Upper lobe of right lung (tissue), 1 donor: ENCODE measurements at regions not wholly inside any gene's neighbourhood (a gene's known extent, or its start where the extent isn't known, plus 50 kb on each side); places are given as distances from the start of the nearest gene placed in this dataset.

Experiments used
- ATAC-seq: fragments of 200-7000 bp; cut with Tn5 transposase; one replicate; pipeline ENCODE4 v1.9.1; 2020; ENCODE audit warnings: mild to moderate bottlenecking, moderate library complexity
- DNase-seq: peaks from one replicate; pipeline ENCODE4 v3.0.0-alpha.2; 2020
- H3K27ac ChIP-seq: fragments of 200-600 bp; one replicate; pipeline ENCODE4 v1.8.0; 2022
- H3K27me3 ChIP-seq: fragments of 200-600 bp; one replicate; pipeline ENCODE4 v1.8.0; 2022; ENCODE audit warnings: mild to moderate bottlenecking
- H3K36me3 ChIP-seq: fragments of 200-600 bp; one replicate; pipeline ENCODE4 v1.8.0; 2022
- H3K4me1 ChIP-seq: fragments of 200-600 bp; one replicate; pipeline ENCODE4 v1.8.0; 2022
- H3K4me3 ChIP-seq: fragments of 200-600 bp; one replicate; pipeline ENCODE4 v1.8.0; 2022; ENCODE audit warnings: mild to moderate bottlenecking
- H3K9me3 ChIP-seq: fragments of 200-600 bp; one replicate; pipeline ENCODE4 v1.8.0; 2022
- intact Hi-C: fragments of 100-400 bp; cut with DNase I; formaldehyde crosslinking; loops from one replicate; pipeline ENCODE4 v1.11.0; 2022
- TF ChIP-seq, protein P1 (sequence below): fragments of 200-600 bp; IDR thresholded peaks from one replicate; pipeline ENCODE4 v1.8.0; 2022; ENCODE audit warnings: antibody characterized with exemption
- donor health status: DM: no; HTN: yes; CAD: no; lungs with severe emphysema.

- Histone ChIP-seq H3K36me3 (no peaks in the 10 kb centered on the region), H3K4me3 (no peak overlapping the region), H3K4me1 (no peaks in the 10 kb centered on the region), H3K27me3 (no peaks in the 10 kb centered on the region), H3K9me3 (peaks cover 4% of the 10 kb centered on the region), H3K27ac (no peak overlapping the region)
- TF ChIP-seq, protein P1, sequence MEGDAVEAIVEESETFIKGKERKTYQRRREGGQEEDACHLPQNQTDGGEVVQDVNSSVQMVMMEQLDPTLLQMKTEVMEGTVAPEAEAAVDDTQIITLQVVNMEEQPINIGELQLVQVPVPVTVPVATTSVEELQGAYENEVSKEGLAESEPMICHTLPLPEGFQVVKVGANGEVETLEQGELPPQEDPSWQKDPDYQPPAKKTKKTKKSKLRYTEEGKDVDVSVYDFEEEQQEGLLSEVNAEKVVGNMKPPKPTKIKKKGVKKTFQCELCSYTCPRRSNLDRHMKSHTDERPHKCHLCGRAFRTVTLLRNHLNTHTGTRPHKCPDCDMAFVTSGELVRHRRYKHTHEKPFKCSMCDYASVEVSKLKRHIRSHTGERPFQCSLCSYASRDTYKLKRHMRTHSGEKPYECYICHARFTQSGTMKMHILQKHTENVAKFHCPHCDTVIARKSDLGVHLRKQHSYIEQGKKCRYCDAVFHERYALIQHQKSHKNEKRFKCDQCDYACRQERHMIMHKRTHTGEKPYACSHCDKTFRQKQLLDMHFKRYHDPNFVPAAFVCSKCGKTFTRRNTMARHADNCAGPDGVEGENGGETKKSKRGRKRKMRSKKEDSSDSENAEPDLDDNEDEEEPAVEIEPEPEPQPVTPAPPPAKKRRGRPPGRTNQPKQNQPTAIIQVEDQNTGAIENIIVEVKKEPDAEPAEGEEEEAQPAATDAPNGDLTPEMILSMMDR, result no peak
- ATAC-seq (no peak), DNase-seq (no peak)
- intact Hi-C loops, result no loop called here
These were observed 214.3 kb downstream of the LIG4 start for GRCh38 chr13:108000998-108001397.

GRCh38 chr13:107999751-108000150, 215.6 kb downstream of the LIG4 start:
- Histone ChIP-seq H3K4me3 (no peak overlapping the region), H3K36me3 (no peaks in the 10 kb centered on the region), H3K27me3 (no peaks in the 10 kb centered on the region), H3K27ac (no peak overlapping the region), H3K4me1 (no peaks in the 10 kb centered on the region), H3K9me3 (peaks cover 4% of the 10 kb centered on the region)
- DNase-seq (no peak), ATAC-seq (no peak)
- TF ChIP-seq, protein P1, result no peak
- intact Hi-C loops, result no loop called here

DNA sequence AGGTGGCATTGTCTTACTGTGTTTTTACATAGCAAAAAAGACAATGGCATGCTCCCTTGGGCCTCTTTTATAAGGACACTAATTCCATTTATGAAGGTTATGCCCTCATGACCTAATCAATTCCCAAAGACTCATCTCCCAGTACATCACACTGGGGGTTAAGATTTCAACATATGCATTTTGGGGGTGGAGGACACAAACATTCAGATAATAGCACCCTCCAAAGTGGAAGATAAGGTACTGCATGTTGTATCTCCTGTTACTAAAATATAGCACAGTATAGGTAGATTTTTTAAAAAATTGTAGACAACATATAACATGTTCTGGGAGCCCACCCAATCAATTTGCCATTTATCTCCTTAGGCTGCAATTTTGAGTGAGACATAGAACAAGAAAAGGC, 221.2 kb downstream of the LIG4 start:
- H3K27me3 ChIP-seq, result no peaks in the 10 kb centered on the region
- H3K9me3 ChIP-seq, result peaks cover 4% of the 10 kb centered on the region
- H3K27ac ChIP-seq, result no peak overlapping the region
- H3K4me1 ChIP-seq, result no peaks in the 10 kb centered on the region
- ATAC-seq (no peak), DNase-seq (no peak)
- TF ChIP-seq, protein P1, result no peak
- H3K36me3 ChIP-seq, result no peaks in the 10 kb centered on the region
- intact Hi-C loops, result no loop called here
- H3K4me3 ChIP-seq, result no peak overlapping the region

DNA sequence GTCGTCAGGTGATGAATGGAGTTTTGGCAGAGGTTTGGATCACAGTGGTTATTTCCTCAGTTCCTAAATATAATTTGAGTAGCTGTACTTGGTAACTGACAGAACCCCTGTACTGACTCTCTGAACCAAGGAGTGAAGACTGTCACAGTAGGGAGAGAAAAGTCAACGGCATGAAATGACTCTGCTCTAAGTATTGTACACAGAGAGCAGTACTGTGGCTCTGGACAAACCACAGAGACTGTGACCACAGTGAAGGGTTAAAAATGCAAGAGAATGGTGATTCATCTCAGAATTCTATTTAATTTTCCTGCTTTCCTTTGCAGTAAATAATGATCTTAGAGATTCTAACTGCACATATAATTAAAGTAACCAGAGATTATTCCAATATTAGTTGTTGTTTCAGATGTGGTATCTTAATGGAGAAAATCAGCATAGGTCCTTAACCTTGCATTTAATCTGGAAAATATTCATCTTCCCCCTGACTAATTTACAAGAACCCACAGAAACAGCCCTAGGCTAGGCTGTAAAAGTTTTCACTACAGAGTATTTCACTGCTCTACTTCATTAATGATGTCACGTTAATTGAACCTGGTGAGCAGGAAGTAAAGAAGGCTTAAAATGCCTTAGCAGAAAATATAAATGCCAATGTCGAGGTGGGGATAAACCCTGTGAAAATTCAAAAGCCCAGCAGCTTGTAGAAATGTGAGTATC, 221.9 kb downstream of the LIG4 start:
- Histone ChIP-seq H3K36me3 (no peaks in the 10 kb centered on the region), H3K27ac (no peak overlapping the region), H3K9me3 (peaks cover 4% of the 10 kb centered on the region), H3K4me3 (no peak overlapping the region), H3K4me1 (no peaks in the 10 kb centered on the region), H3K27me3 (no peaks in the 10 kb centered on the region)
- TF ChIP-seq, protein P1, result no peak
- intact Hi-C loops, result no loop called here
- ATAC-seq (no peak), DNase-seq (no peak)

DNA sequence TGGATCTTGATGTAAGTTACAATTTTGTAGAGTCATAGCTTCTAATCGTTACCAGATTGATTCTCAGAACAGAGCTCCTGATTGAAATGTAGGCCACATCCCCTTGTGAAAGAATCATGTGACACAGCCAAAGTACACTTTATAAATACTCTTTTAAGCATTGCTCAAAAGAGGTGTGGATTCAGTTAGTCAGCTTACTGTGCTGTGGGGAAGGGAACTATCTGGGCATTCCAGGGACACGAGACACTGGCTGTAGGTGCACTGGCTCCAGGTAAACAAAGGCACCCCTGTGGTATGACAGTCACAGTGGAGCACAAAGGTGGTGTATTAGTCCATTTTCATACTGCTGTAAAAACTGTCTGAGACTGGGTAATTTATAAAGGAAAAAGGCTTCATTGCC, 222.8 kb downstream of the LIG4 start:
- no peak overlapping the region for H3K27ac ChIP-seq
- intact Hi-C loops, result no loop called here
- H3K36me3 ChIP-seq, result no peaks in the 10 kb centered on the region
- TF ChIP-seq, protein P1, result no peak
- H3K9me3 ChIP-seq, result peaks cover 4% of the 10 kb centered on the region
- no peaks in the 10 kb centered on the region for H3K27me3 ChIP-seq
- no peak overlapping the region for H3K4me3 ChIP-seq
- no peak for DNase-seq
- no peaks in the 10 kb centered on the region for H3K4me1 ChIP-seq
- peak; percentile 42 for ATAC-seq
